Stimulated activated CD4-positive, alpha-beta T cell treated with anti-CD3 and anti-CD28 coated beads, Interleukin-4, amount 100 ng/mL, for 24 hours (primary cell): ENCODE measurements at regions not wholly inside any gene's neighbourhood (a gene's known extent, or its start where the extent isn't known, plus 50 kb on each side); places are given as distances from the start of the nearest gene placed in this dataset.

ENCODE experiments used
- DNase-seq: peaks from one replicate; pipeline ENCODE4 v3.0.0-alpha.2; 2020

DNA sequence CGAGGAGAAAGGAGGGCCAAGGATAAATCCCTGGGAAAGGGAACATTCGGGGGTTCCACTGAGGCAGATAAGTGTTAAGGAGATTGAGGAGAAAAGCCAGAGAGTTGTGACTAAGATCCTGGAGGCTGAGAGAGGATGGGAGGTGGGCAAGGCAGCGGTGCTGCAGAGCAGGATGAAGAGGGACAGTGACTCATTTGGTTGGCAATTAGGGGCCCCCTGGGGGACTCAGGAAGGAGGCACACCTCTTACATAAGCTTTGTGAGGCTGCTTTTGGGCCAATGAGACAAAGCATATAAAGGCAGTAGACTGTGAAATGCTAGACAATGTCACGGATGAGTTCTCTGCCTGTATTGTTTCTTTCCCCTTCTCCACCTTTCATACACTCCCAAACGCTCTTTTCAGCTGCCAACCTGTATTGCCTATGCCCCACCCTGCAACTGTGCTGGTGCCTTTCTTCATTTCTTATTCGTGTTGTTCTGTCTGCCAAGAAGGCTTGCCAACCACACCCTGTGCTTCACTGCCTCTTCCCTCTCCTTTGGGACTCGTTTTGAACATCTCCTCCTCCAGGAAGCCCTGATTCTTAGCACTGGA, 246.8 kb upstream of the KIRREL3 start:
- no peak for DNase-seq

GRCh38 chr11:127242676-127243075, 242.1 kb upstream of the KIRREL3 start:
- DNase-seq = no peak

DNA sequence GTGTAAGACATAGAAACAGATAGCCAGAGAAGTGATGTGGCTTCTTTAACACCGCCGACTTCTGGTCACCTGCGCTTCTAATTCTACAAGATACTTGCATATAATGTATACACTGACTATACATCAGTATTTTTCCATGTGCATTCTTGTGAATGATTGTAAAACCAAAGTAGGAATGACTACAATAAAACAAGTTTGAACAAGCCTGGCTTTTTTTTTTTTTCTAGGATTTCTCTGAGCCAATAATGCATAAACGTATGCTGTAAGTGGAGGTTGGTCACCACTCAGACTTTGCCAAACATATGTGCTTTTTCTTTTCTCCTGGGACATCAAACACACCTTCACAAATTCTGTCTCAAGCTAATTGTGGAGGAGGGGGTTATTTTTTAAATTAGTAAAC, 237.8 kb upstream of the KIRREL3 start:
- DNase-seq = no peak

DNA sequence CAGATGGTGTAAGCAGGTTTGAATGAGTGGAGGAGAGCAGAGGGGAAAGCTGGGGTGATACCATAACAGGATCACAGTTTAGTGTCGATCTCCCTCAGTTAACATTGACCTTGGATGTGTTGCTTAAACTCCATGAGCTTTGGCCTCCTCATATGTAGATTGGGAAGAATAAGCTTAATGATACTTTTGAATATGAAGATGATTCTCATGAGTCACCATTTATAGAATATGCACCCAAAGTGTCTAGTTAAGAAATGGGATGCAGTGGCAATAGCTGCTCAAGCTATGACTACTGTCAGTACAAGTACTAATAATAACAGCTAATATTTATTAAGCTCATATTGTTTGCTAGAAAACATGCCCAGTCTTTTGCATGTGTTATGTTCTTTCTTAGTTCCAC, 236.2 kb upstream of the KIRREL3 start:
- DNase-seq = no peak

- DNase-seq = no peak
Observed at GRCh38 chr11:127233998-127234397, 233.4 kb upstream of the KIRREL3 start.

GRCh38 chr11:127230392-127230791, 229.8 kb upstream of the KIRREL3 start:
- no peak for DNase-seq

GRCh38 chr11:127226949-127227348, 226.4 kb upstream of the KIRREL3 start:
- DNase-seq = no peak

DNA sequence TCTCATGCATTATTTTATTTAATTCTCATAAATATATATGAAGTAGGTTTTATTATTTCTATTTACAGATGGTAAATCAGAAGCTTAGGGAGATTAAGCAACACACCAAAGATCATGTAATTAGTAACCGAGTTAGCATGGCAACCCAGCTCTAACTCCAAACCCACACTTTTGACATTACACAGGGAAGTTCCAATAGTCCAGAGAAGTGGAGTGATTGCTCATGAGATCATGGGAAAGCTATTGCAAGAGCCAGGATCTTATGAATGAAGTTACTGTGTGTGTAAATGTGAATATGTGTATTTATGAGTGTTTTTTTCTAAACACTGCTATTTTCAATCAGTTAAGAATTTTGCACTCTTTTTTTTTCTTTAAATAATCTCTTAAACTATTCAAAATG, 225.8 kb upstream of the KIRREL3 start:
- no peak for DNase-seq

GRCh38 chr11:127225619-127226018, 225.0 kb upstream of the KIRREL3 start:
- no peak for DNase-seq

GRCh38 chr11:127224276-127224675, 223.7 kb upstream of the KIRREL3 start:
- DNase-seq = no peak

DNA sequence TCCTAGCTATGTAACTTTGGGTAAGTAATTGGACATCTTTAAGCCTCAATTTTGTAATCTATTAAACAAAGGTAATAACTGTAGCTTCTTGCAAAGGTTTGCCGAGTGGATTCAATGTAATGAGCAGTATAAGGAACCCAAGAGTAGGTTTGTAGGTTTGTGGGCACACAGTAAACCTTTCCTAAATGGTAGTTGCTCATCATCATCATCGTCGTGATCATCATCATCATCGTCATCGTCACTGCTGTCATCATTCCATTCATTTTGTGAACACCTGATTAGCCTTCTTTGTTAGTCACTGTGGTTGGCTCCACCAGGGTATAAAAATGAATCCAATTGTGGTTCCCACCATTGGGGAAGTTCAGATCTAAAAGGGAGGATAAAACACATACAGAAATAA, 223.1 kb upstream of the KIRREL3 start:
- no peak for DNase-seq

GRCh38 chr11:127223026-127223425, 222.5 kb upstream of the KIRREL3 start:
- no peak for DNase-seq

- DNase-seq = no peak
Observed at GRCh38 chr11:127219704-127220103, 219.1 kb upstream of the KIRREL3 start.

GRCh38 chr11:127218275-127218608, 217.7 kb upstream of the KIRREL3 start:
- no peak for DNase-seq

DNA sequence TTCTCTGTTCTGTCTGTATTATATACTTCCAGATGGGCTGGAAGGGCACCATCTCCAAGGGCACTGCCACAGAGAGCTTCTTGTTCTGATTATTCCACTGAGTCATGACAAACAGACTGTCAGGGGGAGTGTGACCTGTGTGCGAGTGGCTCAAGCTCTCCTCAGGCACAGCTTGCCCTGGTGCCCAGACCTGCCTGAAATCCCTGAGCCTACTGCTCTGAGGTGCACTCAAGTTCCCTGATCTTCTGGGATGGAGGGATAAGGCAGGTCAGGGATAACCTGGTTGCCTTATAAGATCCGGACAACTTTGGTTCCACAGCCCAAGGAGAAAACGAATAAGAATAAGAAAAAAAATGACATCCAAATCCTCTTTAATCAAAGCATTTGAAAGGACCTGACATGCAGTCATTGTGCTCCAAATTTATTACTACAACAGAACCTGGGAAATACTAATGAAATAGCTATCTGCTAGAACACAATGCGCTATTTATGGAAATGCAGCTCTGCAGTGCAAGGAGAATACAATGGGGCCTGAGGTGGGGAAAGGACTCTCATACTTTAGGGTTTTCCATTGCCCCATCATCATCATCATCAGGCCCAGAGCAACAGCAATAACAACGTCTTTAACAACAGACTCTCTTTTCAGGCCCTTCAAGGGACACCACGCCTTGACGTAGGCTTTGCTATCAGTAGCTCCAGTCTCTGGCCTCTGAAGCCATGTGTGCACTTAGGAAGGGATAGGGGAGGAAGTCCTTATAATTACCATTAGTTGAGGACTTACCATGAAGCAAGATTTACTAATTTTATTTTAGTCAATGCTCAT, 217.1 kb upstream of the KIRREL3 start:
- no peak for DNase-seq

DNA sequence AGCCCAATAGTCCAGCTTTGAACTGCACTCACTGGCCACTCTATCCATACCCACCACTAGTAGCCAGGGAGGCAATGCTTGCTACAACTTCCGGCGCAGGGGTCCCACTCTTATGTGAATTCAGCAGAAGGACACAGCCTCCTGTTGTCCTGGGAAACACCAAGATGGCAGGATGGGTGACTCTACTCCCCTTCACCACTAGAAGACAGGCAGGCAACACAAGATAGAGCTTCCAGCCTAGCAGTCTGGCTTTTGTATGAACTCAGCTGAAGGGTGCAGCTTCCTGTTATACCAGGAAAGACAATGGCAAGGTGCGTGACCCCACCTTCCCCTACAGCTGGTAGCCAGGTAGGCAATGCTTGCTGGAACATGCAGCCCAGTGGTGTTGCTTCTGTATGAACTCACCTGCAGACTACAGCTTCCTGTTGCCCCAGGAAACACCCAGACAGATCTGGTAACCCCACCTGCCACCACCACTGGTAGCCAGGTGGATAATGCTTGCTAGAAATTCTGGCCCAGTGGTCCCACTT, 205.2 kb upstream of the KIRREL3 start:
- DNase-seq = no peak

DNA sequence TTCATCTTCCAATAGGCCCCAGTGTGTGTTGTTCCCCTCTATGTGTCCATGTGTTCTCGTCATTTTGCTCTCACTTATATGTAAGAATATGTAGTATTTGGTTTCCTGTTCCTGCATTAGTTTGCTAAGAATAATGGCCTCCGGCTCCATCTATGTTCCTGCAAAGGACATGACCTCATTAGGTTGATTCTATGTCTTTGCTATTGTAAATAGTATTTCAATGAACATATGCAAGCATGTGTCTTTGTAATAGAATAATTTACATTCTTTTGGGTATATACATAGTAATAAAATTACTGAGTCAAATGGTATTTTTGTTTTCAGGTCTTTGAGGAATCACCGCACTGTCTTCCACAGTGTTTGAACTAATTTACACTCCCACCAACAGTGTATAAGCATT, 202.9 kb upstream of the KIRREL3 start:
- no peak for DNase-seq

DNA sequence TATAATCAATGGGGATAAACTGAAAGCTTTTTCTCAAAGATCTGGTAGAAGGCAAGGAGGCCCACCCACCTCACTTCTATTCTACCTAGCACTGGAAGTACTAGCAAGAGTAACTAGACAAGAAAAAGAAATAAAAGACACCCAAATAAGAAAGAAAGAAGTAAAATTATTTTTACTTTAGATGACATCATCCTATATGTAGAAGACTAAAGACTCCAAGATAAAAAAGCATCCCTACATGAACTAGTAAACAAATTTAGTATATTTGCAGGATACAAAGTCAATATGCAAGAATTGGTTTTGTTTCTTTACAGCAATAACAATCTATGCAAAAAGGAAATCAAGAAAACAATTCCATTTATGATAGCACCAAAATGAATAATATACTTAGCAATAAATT, 201.5 kb upstream of the KIRREL3 start:
- DNase-seq = no peak

DNA sequence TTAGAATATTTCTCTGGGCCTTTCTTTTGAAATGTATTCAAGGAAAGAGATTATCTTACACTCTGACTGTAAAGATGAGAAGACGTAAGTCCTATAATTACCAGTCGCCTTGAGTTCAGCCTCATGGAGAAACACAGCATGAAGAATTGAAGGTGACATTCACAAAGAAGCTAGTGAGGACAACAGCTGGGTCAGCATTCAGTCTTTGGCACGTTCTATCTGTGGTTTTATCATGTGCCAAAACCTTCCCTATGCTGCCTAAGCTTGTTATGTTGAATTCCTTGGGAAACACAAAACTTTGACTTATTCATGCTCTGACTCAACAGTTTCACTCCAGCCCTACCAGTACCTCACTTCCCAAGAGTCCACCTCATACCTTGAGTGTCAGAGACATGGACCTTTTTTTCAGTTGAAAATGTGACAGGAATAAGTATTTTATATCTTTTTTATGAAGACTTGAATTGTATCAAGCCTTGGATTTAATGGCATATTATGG, 198.8 kb upstream of the KIRREL3 start:
- DNase-seq = no peak

- no peak for DNase-seq
Observed at GRCh38 chr11:127195501-127196120, 195.0 kb upstream of the KIRREL3 start.

DNA sequence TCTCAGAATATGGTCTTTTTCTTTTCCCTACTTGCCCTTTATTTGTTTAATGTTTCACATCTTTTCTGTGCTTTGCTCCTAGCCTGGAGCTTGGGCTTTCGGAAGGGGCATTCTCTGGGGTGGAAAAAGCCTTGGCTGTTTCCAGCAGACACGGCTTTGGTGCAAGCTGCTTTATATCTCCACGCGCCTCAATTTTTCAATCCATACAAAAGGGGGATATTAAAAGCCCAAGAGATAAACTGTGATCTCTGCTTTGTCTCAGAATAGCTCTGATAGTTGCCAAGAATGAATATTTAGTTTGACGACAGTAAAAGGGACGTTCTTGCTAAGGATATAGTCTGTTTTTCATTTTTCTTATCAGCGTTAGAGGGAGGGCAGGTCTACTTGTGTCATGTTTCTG, 194.0 kb upstream of the KIRREL3 start:
- no peak for DNase-seq

GRCh38 chr11:127193950-127194349, 193.4 kb upstream of the KIRREL3 start:
- DNase-seq = no peak

DNA sequence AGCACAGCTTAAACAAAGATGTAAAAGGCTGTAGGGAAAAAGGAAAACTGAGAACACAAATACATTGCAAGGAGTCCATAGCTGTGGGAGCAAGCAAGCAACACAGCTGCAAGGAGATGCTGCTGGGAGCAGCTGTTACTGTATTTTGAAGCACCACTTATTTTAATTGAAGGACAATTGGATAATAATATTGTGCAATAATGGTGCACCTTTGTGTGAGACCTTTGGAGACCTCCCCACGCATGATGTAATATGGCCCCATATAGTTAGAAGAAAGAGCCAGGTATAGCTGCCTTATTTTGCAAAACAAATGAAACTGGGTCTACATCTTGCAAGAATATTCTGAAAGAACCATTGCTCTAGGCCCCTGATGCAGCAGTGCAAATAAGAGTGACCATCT, 191.1 kb upstream of the KIRREL3 start:
- DNase-seq = no peak

GRCh38 chr11:127191261-127191660, 190.7 kb upstream of the KIRREL3 start:
- no peak for DNase-seq
